Esophagus muscularis mucosa (tissue), 3 donors: ENCODE measurements at regions not wholly inside any gene's neighbourhood (a gene's known extent, or its start where the extent isn't known, plus 50 kb on each side); places are given as distances from the start of the nearest gene placed in this dataset.

Experiments used
- POLR2A ChIP-seq: fragments of 450-650 bp; IDR thresholded peaks from one replicate; pipeline ENCODE4 v1.6.1; 2017; ENCODE audit warnings: antibody characterized with exemption, moderate library complexity, mild to moderate bottlenecking, low read depth
- TF ChIP-seq, protein P1 (sequence below), 3 experiments: fragments of 200-600 bp in 2 of 3; fragments of 450-650 bp in 1 of 3; sonication (generic) in 2 of 3; IDR thresholded peaks; one replicate each; pipeline ENCODE4 v1.5.1; 2017 to 2019; ENCODE audit warnings: antibody characterized with exemption in 3 of 3, mild to moderate bottlenecking in 2 of 3, moderate library complexity in 1 of 3

DNA sequence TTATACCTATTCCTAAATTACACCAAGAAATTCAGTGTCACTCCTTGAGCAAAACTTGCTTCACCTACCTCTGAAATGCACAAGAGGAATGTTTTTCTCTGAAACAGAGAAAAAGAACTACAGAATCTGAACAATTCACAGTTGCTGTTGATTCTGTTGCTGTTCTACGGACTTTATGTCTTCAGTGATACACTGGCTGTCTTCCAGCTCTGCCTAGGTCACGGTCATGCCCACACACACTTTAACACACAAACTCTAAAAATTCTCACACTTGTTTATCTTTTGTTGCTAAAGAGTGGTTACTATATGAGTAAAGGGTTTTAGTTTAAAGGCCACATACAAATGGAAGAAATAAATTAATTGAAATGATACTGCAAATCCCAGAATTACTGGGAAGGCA, 124.4 kb upstream of the SPRY2 start:
- TF ChIP-seq, protein P1, sequence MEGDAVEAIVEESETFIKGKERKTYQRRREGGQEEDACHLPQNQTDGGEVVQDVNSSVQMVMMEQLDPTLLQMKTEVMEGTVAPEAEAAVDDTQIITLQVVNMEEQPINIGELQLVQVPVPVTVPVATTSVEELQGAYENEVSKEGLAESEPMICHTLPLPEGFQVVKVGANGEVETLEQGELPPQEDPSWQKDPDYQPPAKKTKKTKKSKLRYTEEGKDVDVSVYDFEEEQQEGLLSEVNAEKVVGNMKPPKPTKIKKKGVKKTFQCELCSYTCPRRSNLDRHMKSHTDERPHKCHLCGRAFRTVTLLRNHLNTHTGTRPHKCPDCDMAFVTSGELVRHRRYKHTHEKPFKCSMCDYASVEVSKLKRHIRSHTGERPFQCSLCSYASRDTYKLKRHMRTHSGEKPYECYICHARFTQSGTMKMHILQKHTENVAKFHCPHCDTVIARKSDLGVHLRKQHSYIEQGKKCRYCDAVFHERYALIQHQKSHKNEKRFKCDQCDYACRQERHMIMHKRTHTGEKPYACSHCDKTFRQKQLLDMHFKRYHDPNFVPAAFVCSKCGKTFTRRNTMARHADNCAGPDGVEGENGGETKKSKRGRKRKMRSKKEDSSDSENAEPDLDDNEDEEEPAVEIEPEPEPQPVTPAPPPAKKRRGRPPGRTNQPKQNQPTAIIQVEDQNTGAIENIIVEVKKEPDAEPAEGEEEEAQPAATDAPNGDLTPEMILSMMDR (IDR thresholded peaks at IDR 0.05): no peak
- TF ChIP-seq POLR2A: no peak
